UCSD-AML1 (cell line): ENCODE measurements at regions not wholly inside any gene's neighbourhood (a gene's known extent, or its start where the extent isn't known, plus 50 kb on each side); places are given as distances from the start of the nearest gene placed in this dataset.

ENCODE experiments used
- DNase-seq: peaks from one replicate; lab custom pipeline; 2025; ENCODE audit not compliant: unreplicated experiment; lab: John Stamatoyannopoulos, UW

DNA sequence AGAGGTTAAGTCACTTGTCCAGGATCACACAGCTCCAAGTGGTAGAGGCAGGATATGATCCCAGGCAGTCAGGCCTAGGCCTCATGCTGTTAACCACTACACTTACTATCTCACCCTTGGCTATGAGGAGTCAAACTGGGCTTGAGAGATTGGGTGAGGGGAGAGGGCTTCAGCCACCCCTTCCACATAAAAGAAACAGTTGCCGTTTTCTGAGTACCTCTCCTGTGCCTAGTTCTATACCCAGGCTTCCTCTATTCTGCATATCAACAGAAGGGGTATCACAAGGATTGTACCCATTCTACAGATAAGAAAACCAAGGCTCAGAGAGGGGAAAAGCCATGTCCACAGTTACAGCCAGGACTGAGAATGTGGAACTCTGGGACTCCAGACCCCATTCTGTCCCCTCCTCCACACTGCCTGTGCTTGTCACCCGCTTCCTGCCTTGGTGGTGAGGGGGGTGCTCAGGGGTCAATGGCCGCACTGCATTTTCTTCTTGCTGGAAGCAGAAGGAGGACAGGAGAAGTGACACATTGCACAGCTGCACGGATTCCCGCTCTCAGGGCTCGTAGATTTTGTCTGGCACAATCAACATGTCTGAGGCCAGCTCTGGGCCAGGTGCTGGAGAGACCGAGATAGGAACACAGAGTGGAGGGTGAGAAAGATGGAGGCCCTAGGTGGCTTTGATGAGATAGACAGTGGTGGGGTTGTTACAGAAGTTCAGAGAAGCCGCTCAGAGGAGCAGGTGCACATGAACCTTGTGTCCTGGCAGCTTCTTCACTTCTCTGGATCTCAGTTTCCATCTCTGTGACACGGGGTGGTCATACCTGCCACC, 108.4 kb upstream of the PTPN1 start:
- DNase-seq = no peak

DNA sequence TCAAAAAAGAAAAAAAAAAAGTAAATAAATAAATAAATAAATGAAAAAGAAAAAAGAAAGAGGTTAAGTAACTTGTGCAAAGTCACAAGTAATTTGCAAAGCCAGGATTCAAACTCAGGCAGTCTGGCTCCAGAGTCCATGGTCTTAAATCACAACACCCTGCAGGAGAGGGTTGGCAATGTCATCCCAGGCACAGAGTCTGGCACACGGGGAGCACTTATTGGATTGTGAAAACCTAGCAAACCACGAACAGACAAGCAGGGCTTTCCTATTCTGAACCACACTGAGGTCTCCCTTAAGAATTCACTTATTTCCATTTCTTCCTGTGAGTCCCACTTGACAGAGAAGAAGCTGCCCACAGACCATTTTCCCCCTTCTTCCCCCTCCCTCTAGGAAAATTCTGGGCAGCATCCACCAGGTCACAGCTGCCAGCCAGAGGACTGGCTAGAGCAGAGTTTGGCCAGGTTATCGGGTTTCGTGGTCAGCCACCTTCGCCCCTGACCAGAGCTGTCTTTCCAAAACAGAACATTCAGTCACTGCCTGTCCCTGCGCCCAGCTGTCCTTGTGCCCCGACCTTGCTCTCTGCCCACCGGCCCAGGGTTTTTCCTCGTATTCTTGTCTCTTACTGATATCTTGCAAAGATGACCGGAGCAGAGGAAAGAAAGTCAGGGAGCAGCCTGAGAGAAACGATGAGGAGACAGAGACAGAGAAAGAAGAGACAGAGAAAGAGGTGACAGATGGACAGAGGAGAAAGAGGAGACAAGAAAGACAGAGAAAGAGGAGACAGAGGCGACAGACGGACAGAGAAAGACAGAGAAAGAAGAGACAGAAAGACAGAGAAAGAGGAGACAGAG, 106.4 kb upstream of the PTPN1 start:
- DNase-seq = no peak

DNA sequence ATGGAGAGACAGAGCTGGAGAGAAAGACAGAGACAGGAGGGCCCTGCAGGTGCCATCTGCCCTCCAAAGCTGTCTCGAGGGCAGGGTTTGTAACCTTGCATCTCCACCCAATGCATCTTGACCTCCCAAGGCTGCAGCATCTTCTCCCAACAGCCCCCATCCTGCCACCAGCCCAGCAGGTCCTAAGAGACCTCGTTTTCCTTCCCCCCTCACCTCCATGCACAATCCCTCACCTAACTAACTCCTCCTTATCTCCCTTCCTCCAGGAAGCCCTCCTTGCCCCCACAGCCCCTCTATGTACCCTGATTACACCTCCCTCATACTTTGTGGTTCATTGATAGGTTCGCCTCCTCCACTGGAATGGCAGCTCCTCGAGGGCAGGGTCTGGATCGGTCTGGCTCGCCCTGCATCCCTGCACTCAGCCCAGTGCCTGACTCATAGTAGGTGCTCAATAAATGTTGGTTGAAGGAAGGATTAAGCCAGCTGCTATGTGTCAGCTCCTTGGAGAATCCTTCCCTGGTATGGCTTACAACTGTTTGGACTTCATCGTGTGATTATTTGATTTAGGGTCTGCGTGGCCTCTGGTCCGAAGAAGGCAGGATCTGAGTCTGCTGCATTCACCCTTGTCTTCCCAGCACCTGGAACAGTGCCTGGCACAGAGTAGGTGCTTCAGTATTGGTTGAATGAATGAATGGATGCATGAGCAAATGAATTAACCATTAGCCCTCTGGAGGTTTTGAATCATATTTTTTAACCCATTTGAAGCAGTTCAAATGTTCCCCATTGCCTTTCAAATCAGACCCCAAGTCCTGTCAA, 105.6 kb upstream of the PTPN1 start:
- no peak for DNase-seq

DNA sequence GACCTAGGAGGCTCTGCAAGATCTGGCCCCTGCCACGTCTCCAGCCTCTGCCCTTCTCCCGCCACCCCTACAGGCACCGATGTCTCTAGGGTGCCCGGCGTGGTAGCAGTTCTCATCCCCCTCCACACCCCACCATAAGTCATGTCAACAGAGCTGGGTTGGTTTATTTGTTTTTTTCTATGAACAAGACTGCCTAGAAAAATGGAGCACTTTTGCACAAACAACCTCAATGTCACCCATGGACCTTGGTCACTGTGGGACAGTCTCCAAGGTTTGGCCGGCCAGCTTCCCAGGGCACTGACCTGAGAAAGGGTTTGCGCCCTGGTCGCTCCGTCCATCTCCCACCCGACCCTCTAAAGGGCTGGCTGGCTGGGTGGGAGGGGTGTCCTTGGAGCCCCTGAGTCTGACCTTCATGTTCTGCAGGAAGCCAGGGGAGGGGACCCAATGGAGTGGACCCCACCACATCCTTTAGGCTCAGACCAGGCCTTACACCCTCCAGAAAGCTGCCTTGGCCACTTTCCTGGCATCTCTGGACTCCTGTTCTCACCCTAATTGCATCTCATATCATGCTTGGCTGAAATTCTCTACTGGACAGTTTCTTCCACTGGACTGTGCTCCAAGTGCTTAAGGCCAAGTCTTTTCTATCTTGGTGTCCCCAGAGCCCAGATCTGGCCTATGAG, 104.8 kb upstream of the PTPN1 start:
- no peak for DNase-seq

DNA sequence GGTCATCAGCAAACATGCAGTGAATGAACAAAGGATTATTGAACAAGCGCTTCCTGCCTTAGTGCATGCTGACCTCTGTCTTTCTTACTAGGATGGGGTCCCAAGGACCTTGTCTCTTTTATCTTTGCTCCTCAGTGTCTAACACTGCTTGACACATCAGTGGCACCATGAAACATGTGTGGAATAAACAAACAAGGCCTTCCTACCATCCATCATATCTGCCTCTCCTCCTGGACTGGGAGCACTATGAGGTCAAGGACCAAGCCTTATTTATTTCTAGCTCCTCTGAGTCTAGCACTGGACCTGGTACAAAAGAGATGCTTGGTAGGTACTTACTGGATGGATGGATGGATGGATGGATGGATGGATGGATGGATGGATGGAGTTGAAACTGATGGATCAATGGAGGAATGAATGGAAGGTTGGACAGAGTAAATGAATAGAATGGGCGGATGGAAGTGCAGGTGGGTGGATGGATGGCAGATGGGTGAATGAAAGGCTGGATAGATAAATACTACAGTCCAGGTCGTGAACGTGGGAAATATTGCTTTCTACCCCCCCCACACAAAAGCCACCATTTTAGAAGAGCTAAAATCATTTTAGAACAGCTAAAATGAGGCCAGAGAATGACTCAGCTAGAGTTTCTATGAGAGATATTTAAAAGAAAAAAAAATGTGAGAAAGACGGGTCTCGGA, 104.1 kb upstream of the PTPN1 start:
- no peak for DNase-seq

DNA sequence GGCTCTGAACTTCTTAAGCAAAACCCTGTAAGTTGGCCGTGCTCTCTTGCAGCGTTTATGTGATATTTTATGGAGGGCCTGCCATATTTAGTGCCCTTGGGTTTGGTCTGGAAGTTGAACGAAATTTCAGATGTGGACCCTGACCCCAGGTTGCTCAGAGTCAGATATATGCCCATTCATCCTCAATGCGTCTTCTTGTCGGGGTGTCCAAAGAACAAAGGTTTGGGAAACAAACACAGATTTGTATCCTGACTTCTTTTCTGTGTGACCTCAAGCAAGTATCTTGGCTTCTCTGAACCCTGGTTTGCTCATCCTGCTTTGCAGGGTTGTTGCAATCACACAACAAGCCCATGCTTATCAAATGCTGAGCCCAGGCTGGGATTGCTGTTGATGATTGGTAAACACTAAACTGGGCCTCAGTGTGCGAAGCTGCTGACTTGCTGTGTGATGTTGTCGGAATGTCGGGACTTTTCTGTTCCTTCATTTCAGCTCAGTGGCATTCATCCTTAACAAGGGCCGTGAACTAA, 103.5 kb upstream of the PTPN1 start:
- DNase-seq = no peak

DNA sequence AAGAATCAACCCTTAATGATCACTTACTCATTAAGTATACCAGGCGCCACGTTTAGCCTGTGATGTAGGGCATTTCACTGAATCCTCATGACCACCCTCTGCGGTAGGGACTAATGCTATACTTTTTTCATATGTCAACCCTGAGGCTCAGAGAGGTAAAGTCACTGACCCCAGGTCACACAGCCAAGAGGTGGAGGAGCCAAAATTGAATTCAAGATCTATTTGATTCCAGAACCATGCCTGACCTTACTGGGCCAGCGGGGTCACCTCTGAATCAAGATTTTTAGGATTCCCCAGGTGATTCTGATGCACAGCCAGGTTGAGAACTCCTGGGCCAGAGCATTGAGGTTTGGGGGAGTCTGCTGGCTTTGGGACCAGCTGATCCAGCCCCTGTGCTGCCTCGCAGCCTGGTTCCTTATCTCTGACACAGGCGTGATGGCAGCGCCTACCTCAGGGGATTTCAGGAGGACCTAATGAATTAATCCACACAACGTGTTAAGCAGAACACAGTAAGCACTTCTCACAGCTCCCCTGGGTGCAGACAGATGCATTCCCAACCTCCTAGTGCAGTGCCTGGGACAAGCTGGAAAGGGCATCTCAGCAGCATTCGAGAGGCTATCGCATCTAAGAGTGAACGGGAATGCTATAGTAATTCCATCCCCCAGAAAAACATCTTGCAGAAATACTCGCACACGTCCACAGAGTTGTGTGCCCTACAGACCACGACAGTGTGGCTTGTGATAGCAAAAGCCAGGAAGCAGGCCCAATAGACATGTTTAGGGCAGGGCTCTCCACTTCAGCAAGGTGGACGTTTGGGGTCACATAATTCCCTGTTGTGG, 101.4 kb upstream of the PTPN1 start:
- no peak for DNase-seq

DNA sequence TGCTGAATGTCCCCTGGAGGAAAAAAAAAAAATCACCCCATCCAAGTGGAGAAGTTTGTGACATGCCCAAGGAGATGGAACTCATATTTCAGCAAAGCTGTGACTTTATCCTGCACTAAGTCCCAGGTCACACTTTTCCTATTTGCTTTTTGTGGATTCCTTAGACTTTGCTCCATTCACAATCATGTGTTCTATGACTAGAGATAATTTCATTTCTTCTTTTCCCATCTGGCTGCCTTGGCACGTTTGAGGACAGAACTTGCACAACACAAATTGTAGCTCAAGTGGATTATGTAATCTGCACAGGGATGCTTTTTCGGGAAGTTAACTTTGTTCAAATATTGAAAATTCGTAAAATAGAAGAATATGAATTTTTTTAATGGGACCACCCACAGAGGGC, 100.7 kb upstream of the PTPN1 start:
- DNase-seq = no peak

DNA sequence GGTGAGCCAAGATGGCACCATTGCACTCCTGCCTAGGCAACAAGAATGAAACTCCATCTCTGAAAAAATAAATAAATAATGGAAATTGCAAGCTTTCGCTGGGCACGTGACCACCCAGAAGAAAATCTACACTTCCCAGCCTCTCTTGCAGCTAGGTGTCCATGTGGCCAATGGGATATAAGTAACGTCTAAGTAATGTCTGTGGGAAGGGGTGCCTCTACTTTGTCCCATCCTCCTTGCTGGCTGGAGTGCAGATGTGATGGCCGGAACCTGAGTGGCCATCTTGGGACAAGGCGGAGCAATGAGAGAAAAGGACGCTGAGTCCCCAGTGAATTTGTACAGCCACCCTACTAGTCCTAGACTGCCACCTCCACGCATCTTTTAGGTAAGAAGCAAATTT, 99.8 kb upstream of the PTPN1 start:
- DNase-seq = no peak

DNA sequence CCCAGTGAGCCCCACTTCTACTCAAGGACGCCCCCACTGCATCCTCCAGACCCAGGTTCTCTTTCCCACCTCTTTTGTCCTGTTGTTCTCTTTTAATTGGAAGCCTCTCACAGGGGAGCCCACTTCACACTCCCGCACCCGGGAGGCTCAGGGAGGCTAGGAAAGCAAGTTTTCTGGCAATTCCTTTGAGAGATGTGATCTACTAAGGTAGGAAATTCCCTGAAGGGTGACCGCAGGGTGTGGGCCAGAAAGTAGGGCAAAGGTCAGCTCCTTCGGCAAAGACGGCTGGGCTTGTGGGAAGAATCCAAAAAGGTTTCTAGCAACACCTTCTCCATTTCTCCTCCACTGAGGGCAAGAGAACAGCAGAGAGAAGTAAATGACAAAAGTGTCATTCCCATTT, 98.1 kb upstream of the PTPN1 start:
- no peak for DNase-seq

DNA sequence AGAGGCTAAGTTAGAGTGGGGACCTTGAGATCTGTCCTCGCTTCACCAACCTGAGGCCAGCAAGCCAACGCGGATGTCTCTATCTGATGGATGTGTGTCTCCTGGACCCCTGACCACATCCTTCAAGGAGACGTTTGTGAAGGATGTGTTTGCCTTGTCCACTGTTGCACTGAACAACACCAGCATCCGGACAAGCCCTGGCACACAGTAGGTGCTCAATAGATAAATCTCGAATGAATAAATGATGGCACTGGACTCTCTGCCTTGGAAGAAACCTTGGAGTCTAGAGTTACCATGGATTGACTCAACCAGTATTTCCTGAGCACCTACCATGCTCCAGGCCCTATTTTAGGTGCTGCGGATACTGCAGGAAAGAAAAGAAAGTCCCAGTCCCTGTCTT, 97.7 kb upstream of the PTPN1 start:
- DNase-seq = no peak

DNA sequence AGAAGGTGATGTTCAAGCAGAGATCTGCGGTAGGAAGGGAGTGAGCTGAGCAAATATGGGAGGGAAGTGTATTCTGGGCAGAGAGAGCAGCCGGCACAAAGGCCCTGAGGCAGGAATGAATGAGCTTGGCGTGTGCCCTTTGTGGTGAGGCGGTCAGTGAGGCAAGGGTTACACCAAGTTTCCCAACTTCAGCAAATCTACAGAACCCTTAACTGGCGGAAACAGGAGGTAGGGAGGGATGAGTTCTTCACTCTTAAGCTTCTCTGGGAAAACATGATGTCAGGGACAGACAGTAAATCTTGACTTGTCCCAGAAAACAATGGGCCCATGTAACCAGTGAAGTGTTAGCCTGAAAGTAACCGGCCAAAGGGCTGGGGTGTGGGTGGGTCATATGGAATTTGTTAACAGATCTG, 97.1 kb upstream of the PTPN1 start:
- no peak for DNase-seq

DNA sequence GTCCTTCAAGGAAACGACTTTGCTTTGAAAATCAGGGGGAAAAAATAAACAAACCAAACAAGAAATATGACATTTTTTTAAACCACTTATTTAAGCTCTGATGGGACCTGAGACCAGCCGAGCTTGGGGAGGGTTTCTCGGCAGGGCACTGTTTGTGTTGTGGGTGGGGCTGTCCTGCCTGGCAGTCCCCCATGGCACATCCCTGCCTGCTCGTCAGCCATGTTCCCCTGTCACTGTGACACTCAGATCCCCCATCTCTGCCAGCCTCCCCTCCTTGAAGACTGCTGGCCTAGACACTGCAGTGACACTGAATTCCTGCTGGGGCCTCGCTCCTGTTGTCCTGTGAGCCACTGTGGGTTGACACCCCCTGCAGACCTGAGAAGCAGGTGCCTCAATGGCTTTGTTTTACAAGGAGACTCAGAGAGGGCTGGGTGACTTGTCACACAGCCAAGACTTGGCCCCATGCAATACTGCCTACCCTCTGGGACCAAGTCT, 95.1 kb upstream of the PTPN1 start:
- no peak for DNase-seq

DNA sequence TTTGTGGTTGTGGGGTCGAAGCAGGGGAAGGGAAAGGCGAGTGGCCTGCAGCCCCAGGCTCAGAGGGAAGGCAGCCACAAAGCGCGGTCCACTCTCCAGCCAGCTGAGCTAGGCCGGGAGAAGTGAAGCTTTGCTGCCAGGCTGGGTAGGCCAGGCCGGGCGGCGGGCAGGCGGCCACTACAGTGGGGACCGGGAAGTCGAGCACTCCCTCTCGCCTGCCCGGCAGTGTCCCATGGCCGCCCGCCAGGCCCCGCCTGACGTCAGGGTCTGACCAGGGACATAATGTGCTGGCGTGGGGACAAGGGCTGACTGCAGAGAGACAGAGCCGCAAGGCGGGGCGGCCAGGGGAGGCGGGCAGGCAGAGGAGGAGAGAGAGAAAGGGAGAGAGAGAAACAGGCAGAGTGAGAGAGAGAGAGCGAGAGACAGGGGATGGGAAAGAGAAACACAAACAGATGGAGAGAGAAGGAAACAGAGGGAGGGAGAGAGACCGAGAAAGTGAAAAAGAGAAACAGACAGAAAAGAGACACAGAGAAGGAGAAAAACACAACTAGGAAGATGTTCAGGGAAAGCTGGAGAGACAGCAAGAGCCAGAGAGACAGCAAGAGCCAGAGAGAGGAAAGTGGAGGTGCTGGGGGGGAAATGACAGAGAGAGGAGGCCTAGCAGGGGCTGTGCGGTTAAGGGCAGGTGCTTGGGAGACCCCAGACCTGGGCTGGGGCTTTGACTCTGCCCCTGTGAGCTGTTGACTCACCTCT, 94.5 kb upstream of the PTPN1 start:
- no peak for DNase-seq

DNA sequence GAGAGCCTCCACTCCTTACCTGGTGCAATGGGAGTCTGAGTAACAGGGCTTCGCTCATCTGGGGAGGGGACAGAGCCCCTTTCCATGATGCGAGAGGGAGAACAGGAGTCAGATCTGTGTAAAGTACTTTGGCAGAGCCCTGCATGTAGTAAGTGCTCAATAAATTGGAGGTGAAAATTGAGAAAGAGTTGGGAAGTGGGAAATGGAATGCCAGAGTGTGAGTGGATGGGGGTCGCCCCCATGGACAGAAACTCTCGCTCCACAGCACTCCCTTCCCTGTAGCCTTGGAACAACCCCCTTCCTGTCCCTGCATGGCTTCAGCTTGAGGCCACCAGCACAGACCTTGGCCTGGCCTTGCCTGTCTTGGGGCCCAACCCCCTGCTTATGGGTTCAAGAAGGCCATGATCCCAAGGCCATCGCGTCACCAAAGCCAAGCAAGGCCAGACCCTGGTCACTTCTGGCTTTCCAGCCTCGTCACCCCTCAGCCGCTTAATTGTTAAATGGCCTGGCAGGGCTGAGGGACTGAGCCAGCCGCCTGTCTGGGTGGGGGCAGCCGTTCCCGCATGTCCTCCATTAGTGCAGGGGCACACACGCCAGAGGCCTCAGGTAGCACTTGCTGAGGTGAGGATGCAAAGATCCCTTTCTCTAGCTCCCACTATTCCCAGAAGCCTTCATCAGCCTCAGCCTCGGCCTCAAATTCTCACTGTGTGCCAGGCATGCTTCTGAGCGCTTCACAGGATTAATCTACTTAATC, 93.7 kb upstream of the PTPN1 start:
- no peak for DNase-seq

DNA sequence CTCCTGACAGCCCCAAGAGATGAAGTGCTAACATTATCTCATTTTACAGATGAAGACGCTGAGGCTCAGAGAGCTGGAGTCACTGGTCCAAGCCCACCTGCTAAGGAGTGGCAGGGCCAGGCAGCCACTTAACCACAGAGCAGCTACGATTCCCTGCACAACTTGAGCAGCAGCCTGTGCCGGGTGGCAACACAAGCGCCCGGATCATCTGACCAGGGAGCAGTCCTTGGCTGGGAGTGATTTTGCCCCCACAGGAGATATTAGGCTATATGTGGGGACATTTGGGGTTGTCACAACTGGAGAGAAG, 93.2 kb upstream of the PTPN1 start:
- no peak for DNase-seq

DNA sequence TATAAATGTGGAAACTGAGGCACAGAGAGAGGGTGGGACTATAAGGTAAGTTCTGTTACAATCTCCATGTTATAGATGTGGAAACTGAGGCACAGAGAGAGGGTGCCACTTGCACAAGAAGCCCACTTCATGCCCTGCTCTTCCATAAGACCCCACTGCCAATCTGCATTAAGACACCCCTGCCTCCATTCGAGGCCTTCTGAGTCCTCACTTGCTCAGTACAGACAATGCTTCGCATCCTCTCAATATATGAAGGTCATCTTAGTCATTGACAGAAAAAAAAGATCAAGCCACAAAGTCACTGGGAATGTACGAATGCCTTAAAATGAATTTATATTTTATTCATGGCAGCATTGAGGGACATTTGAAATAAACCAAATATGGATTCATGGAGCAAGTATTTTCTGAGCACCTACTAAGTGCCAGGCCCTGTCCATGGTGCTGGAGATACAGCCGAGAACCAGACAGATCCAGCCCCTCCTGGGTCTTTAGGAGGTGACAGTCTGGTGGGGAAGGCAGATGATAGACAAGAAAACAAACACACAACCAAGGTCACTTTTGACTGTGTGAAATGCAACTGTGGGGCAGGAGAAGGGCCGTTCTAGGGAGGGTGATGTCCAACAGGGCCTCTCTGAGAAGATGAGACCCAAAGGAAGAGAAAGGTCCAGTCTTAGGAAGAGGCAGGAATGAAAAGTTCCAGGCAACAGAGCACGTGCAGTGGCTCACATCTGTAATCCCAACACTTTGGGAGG, 92.5 kb upstream of the PTPN1 start:
- no peak for DNase-seq
